HG03354 (cell line): ENCODE measurements at regions not wholly inside any gene's neighbourhood (a gene's known extent, or its start where the extent isn't known, plus 50 kb on each side); places are given as distances from the start of the nearest gene placed in this dataset.
"Not testable (repeated sequence)": the region's sequence is repeated elsewhere in the genome, so short reads cannot be mapped to it uniquely, and the experiment has no call there.

Experiments used
- ATAC-seq: cut with Tn5 transposase; IDR thresholded peaks from one replicate; pipeline ENCODE4 v1.9.1; 2021; ENCODE audit warnings: mild to moderate bottlenecking; ENCODE audit not compliant: unreplicated experiment, poor library complexity, severe bottlenecking

GRCh38 chr2:155498106-155498505 is 799.6 kb downstream of the KCNJ3 start:
- ATAC-seq, result no peak

- no peak for ATAC-seq
These were observed 796.2 kb downstream of the KCNJ3 start for GRCh38 chr2:155494744-155495143.

GRCh38 chr2:155485141-155485842 is 786.8 kb downstream of the KCNJ3 start:
- ATAC-seq, result no peak

- ATAC-seq, result no peak
These were observed 782.6 kb downstream of the KCNJ3 start for GRCh38 chr2:155481141-155481540.

GRCh38 chr2:155472018-155472417 is 773.5 kb downstream of the KCNJ3 start:
- ATAC-seq, result not testable (repeated sequence)

- ATAC-seq, result no peak
These were observed 757.7 kb downstream of the KCNJ3 start for GRCh38 chr2:155456222-155456621.

GRCh38 chr2:155442755-155443372 is 744.4 kb downstream of the KCNJ3 start:
- ATAC-seq, result no peak

- ATAC-seq, result no peak
These were observed 743.6 kb downstream of the KCNJ3 start for GRCh38 chr2:155442088-155442487.

- no peak for ATAC-seq
These were observed 732.6 kb downstream of the KCNJ3 start for GRCh38 chr2:155431004-155431507.

- ATAC-seq, result no peak
These were observed 729.0 kb downstream of the KCNJ3 start for GRCh38 chr2:155427470-155427869.

- no peak for ATAC-seq
These were observed 726.0 kb downstream of the KCNJ3 start for GRCh38 chr2:155424518-155424917.

GRCh38 chr2:155418753-155419152 is 720.3 kb downstream of the KCNJ3 start:
- no peak for ATAC-seq

GRCh38 chr2:155412598-155412997 is 714.1 kb downstream of the KCNJ3 start:
- peak; percentile 91 for ATAC-seq

GRCh38 chr2:155404433-155405002 is 706.0 kb downstream of the KCNJ3 start:
- no peak for ATAC-seq

- no peak for ATAC-seq
These were observed 694.9 kb downstream of the KCNJ3 start for GRCh38 chr2:155393406-155393805.

- no peak for ATAC-seq
These were observed 693.2 kb downstream of the KCNJ3 start for GRCh38 chr2:155391613-155392130.

- ATAC-seq, result no peak
These were observed 690.7 kb downstream of the KCNJ3 start for GRCh38 chr2:155389224-155389623.

GRCh38 chr2:155384555-155385123 is 686.1 kb downstream of the KCNJ3 start:
- ATAC-seq, result no peak

- no peak for ATAC-seq
These were observed 684.3 kb downstream of the KCNJ3 start for GRCh38 chr2:155382776-155383175.

GRCh38 chr2:155381436-155381835 is 682.9 kb downstream of the KCNJ3 start:
- no peak for ATAC-seq
